ENCODE measurements at regions not wholly inside any gene's neighbourhood (a gene's known extent, or its start where the extent isn't known, plus 50 kb on each side); places are given as distances from the start of the nearest gene placed in this dataset.

DNA sequence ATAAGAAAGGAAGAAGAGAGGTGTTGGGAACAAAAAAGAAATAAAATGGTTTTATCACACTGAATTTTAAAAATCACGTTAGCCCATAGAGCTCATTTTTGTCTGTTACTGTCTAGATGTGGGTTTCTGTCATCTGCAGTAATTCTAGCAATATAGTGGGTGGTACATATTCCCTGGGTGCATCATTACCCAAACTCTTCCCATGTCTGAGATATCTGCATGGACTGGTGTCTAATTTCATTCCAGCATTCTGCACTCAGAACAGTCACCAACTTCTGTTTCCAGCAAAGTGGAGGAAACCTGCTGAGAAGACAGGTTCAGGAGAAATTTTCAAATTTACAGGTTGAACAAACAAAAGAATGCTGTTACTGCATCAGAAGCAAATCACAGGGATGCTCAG is 263.8 kb downstream of the CDH11 start:
- TF ChIP-seq, protein P1, sequence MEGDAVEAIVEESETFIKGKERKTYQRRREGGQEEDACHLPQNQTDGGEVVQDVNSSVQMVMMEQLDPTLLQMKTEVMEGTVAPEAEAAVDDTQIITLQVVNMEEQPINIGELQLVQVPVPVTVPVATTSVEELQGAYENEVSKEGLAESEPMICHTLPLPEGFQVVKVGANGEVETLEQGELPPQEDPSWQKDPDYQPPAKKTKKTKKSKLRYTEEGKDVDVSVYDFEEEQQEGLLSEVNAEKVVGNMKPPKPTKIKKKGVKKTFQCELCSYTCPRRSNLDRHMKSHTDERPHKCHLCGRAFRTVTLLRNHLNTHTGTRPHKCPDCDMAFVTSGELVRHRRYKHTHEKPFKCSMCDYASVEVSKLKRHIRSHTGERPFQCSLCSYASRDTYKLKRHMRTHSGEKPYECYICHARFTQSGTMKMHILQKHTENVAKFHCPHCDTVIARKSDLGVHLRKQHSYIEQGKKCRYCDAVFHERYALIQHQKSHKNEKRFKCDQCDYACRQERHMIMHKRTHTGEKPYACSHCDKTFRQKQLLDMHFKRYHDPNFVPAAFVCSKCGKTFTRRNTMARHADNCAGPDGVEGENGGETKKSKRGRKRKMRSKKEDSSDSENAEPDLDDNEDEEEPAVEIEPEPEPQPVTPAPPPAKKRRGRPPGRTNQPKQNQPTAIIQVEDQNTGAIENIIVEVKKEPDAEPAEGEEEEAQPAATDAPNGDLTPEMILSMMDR (IDR thresholded peaks at IDR 0.05; ENCODE audit: low read depth, low read length, missing control alignments), result no peak
- DNase-seq (ENCODE audit: low read depth), result no peak
- no peak overlapping the region for H3K4me3 ChIP-seq (ENCODE audit: low read depth, low read length)

DNA sequence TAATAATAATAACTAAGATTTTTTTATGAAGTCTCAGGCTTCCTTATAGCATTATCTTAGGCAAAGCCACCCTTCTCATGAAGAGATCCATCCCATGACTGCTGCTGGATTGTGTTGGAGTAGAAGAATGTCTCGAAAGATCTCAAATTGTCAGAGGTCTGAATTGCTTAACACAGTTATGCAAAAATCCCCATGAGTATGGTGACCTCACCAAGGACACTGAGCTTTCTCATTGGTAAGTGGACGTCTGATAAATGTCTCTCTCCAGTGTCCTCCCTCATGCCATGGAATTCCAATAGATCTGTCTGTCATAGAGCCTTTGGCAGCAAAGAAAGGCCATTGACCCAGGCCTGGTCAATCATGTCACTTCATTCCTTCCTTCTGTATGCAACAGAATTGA is 264.5 kb downstream of the CDH11 start:
- H3K4me3 ChIP-seq (ENCODE audit: low read depth, low read length), result no peak overlapping the region
- no peak for DNase-seq (ENCODE audit: low read depth)
- TF ChIP-seq, protein P1 (IDR thresholded peaks at IDR 0.05; ENCODE audit: low read depth, low read length, missing control alignments), result no peak

DNA sequence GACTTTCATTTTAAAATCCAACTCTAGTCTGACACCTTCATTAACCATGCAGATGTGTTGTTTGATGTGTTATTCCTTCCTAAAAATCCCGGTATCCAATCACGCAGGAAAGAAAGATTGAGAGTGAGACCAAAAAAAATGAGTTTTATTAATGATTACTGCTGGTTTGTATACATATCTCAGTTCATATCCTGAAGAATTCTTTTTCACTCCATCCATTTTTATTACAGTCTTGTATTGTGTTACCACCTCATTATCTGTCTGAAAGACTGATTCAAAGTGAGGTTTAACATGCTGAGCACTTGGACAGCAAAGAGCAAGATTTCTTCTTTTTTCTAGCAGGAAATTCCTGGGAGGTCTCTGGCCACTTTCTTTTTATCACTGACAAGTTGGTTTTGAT is 268.3 kb downstream of the CDH11 start:
- TF ChIP-seq, protein P1 (IDR thresholded peaks at IDR 0.05; ENCODE audit: low read depth, low read length, missing control alignments), result no peak
- no peak overlapping the region for H3K4me3 ChIP-seq (ENCODE audit: low read depth, low read length)
- DNase-seq (ENCODE audit: low read depth), result no peak

DNA sequence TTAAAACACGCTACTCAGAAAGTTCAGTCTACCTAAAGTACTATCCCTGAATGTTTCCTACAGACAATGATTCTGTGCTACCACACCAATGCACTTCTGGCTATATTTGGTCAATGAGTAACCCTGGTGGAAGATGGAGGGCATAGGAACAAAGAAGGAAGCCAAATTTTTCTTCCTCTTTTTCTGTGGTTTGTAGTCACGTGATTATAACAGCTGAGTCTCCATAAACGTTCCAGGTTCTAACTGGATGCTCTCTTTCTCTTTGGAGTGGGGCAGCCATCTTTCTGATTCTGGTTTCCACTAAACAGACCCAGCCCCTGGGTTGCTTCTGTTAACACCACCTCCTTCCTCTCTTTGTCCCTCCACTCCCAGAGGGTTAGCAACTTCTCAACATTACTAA is 274.9 kb downstream of the CDH11 start:
- no peak for DNase-seq (ENCODE audit: low read depth)
- no peak overlapping the region for H3K4me3 ChIP-seq (ENCODE audit: low read depth, low read length)
- TF ChIP-seq, protein P1 (IDR thresholded peaks at IDR 0.05; ENCODE audit: low read depth, low read length, missing control alignments), result no peak

DNA sequence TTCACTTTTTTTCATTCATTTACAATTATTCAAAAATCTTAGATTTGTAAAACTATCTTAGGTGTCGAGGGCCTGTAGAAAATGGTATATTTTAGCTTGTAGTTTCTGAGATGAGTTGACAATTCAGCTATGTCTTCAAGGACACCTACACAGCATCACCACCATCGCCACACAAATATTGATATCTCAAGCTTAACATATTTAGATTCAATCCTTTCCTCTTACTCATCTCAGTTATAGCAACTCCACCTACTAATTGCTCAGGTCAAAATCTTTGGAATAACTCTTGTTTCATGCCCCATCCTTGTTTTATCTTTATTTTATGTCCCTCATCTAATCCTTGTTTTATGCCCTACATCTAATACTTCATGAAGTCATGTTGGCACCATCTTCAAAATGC is 276.8 kb downstream of the CDH11 start:
- no peak for DNase-seq (ENCODE audit: low read depth)
- TF ChIP-seq, protein P1 (IDR thresholded peaks at IDR 0.05; ENCODE audit: low read depth, low read length, missing control alignments), result no peak
- H3K4me3 ChIP-seq (ENCODE audit: low read depth, low read length), result no peak overlapping the region

DNA sequence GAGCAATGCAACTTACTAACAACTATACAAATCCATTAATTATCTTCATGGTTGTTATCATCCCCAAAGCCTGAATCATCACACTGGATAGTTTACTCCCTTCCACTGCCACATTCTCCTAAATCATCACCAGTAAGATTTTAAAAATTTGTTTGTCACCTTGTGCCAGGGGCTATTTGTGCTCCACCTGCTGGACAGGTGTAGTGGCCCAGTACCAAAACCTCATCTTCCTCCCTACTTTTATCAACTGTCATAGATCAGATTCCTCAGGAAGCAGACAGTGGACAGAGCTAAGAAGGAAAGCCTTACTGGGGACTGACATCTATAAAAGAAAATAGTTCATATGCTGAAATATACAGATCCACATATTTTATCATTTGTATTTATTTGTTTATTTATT is 280.4 kb downstream of the CDH11 start:
- DNase-seq (ENCODE audit: low read depth), result no peak
- TF ChIP-seq, protein P1 (IDR thresholded peaks at IDR 0.05; ENCODE audit: low read depth, low read length, missing control alignments), result no peak
- H3K4me3 ChIP-seq (ENCODE audit: low read depth, low read length), result no peak overlapping the region

DNA sequence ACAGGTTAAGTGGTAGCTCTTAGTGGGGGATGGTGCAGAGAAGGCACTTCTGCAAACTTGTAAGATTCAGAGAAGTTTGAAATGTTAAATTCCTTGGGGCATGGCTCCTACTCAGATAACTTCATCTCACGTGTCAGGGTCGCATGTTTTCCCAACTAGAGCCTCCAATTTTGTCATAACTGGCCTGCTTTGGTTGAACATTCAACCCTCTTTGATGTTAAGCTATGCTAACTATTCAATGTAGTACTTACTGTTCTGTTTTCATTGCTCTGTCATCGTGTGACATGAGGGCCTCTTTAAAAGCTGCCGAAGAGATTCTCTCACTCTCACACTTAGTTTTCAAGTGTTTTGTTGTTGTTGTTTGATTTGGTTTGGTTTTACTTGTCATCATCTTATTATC is 280.8 kb downstream of the CDH11 start:
- DNase-seq (ENCODE audit: low read depth), result no peak
- TF ChIP-seq, protein P1 (IDR thresholded peaks at IDR 0.05; ENCODE audit: low read depth, low read length, missing control alignments), result no peak
- H3K4me3 ChIP-seq (ENCODE audit: low read depth, low read length), result no peak overlapping the region

Measured in GM12864 (cell line).